WTC11 (cell line): ENCODE measurements at regions not wholly inside any gene's neighbourhood (a gene's known extent, or its start where the extent isn't known, plus 50 kb on each side); places are given as distances from the start of the nearest gene placed in this dataset.

ENCODE experiments used
- IRF2 ChIP-seq: sonication (generic); formaldehyde crosslinking; IDR thresholded peaks from 2 replicates; pipeline ENCODE4 v1.8.0; 2022; ENCODE audit warnings: low read depth, missing genetic modification reagents, borderline replicate concordance
- TF ChIP-seq, protein P1 (sequence below): fragments of 250-450 bp; sonication (Bioruptor Pico); IDR thresholded peaks from 2 replicates; pipeline ENCODE4 v1.9.0; 2021; ENCODE audit warnings: mild to moderate bottlenecking
- TF ChIP-seq, protein P2 (sequence below): sonication (generic); formaldehyde crosslinking; IDR thresholded peaks from 2 replicates; pipeline ENCODE4 v1.8.0; 2022; ENCODE audit warnings: mild to moderate bottlenecking, missing genetic modification reagents
- TF ChIP-seq, protein P3 (sequence below): fragments of 250-450 bp; sonication (Bioruptor Pico); IDR thresholded peaks from 2 replicates; pipeline ENCODE4 v1.9.0; 2021; ENCODE audit warnings: moderate library complexity, mild to moderate bottlenecking, inconsistent platforms, borderline replicate concordance
- TF ChIP-seq, protein P4 (sequence below): fragments of 200-600 bp; IDR thresholded peaks from 2 replicates; pipeline ENCODE4 v1.8.0; 2022; ENCODE audit warnings: antibody characterized with exemption
- TF ChIP-seq, protein P5 (sequence below): sonication (generic); formaldehyde crosslinking; IDR thresholded peaks from 2 replicates; pipeline ENCODE4 v1.8.1; 2023; ENCODE audit warnings: mild to moderate bottlenecking, missing genetic modification reagents, moderate library complexity

DNA sequence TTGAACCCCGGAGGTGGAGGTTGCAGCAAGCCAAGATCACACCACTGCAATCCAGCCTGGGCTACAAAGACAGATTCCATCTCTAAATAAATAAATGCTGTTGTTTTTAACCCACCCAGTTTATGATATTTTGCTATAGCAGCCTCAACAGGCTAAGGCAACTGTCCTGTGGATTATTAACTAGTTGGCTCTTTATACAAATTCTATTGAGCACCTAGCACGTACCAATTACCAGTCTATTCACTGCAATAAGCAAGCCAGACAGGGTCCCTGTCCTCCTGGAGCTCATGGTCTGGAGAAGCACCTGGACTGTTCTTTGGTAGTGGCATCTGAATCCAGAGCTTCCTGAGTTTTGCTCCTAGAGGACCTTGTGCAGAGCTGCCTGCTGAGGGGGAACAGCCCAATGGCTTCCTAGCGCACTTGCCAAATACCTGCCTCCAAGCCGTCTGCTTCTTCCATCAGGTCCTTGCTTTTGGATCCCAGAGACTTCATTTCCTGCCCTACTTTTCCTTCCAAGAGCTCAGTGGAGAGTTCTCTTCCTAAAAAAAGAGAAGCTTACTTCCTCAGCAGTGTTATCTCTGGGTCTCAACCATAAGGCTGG, 49.9 kb upstream of the MICAL2 start:
- TF ChIP-seq, protein P1, sequence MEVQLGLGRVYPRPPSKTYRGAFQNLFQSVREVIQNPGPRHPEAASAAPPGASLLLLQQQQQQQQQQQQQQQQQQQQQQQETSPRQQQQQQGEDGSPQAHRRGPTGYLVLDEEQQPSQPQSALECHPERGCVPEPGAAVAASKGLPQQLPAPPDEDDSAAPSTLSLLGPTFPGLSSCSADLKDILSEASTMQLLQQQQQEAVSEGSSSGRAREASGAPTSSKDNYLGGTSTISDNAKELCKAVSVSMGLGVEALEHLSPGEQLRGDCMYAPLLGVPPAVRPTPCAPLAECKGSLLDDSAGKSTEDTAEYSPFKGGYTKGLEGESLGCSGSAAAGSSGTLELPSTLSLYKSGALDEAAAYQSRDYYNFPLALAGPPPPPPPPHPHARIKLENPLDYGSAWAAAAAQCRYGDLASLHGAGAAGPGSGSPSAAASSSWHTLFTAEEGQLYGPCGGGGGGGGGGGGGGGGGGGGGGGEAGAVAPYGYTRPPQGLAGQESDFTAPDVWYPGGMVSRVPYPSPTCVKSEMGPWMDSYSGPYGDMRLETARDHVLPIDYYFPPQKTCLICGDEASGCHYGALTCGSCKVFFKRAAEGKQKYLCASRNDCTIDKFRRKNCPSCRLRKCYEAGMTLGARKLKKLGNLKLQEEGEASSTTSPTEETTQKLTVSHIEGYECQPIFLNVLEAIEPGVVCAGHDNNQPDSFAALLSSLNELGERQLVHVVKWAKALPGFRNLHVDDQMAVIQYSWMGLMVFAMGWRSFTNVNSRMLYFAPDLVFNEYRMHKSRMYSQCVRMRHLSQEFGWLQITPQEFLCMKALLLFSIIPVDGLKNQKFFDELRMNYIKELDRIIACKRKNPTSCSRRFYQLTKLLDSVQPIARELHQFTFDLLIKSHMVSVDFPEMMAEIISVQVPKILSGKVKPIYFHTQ (CRISPR knock-in tag), result no peak
- TF ChIP-seq, protein P2, sequence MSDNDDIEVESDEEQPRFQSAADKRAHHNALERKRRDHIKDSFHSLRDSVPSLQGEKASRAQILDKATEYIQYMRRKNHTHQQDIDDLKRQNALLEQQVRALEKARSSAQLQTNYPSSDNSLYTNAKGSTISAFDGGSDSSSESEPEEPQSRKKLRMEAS (CRISPR knock-in tag), result no peak
- TF ChIP-seq, protein P3, sequence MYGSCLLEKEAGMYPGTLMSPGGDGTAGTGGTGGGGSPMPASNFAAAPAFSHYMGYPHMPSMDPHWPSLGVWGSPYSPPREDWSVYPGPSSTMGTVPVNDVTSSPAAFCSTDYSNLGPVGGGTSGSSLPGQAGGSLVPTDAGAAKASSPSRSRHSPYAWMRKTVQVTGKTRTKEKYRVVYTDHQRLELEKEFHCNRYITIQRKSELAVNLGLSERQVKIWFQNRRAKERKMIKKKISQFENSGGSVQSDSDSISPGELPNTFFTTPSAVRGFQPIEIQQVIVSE (CRISPR knock-in tag), result no peak
- TF ChIP-seq, protein P4, sequence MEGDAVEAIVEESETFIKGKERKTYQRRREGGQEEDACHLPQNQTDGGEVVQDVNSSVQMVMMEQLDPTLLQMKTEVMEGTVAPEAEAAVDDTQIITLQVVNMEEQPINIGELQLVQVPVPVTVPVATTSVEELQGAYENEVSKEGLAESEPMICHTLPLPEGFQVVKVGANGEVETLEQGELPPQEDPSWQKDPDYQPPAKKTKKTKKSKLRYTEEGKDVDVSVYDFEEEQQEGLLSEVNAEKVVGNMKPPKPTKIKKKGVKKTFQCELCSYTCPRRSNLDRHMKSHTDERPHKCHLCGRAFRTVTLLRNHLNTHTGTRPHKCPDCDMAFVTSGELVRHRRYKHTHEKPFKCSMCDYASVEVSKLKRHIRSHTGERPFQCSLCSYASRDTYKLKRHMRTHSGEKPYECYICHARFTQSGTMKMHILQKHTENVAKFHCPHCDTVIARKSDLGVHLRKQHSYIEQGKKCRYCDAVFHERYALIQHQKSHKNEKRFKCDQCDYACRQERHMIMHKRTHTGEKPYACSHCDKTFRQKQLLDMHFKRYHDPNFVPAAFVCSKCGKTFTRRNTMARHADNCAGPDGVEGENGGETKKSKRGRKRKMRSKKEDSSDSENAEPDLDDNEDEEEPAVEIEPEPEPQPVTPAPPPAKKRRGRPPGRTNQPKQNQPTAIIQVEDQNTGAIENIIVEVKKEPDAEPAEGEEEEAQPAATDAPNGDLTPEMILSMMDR, result no peak
- no peak for TF ChIP-seq IRF2 (CRISPR knock-in tag)
- TF ChIP-seq, protein P5, sequence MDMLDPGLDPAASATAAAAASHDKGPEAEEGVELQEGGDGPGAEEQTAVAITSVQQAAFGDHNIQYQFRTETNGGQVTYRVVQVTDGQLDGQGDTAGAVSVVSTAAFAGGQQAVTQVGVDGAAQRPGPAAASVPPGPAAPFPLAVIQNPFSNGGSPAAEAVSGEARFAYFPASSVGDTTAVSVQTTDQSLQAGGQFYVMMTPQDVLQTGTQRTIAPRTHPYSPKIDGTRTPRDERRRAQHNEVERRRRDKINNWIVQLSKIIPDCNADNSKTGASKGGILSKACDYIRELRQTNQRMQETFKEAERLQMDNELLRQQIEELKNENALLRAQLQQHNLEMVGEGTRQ (CRISPR knock-in tag), result no peak
